ENCODE measurements at regions not wholly inside any gene's neighbourhood (a gene's known extent, or its start where the extent isn't known, plus 50 kb on each side); places are given as distances from the start of the nearest gene placed in this dataset.

DNA sequence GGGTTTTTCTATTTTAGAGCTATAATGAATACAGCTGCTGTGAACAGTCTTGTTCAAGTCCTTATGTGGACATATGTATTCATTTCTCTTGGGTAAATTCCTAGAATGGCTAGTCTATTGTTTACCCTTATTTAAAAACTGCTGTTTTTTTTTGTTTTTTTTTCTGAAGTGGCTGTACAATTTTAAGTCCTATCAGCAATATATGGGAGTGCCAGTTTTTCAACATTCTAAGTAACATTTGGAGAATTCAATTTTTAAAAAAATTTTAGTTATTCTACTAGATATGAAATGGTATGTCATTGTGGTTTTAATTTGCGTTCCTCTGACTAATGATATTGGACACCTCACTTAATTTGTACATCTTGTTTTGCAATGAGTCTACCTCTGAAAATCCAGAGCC is 349.7 kb downstream of the SATB2 start:
- no peaks in the 10 kb centered on the region for H3K9me3 ChIP-seq (ENCODE audit: low read length)
- H3K9me2 ChIP-seq (ENCODE audit: low read depth, low read length): no peaks in the 10 kb centered on the region
- H3K36me3 ChIP-seq (ENCODE audit: insufficient read depth, low read length): no peaks in the 10 kb centered on the region
- no peaks in the 10 kb centered on the region for H3K79me2 ChIP-seq (ENCODE audit: insufficient read depth, low read length)
- no peaks in the 10 kb centered on the region for H4K20me1 ChIP-seq (ENCODE audit: insufficient read depth, low read length)
- no peaks in the 10 kb centered on the region for H3F3A ChIP-seq (ENCODE audit: insufficient read depth, low read length)
- H3K27ac ChIP-seq (ENCODE audit: low read depth, low read length, poor library complexity, severe bottlenecking): no peak overlapping the region
- no peak overlapping the region for H3K9ac ChIP-seq (ENCODE audit: low read length)
- H3K4me3 ChIP-seq (ENCODE audit: low read depth, low read length, poor library complexity, severe bottlenecking): no peak overlapping the region
- H3K4me1 ChIP-seq (ENCODE audit: insufficient read depth, low read length, severe bottlenecking): no peaks in the 10 kb centered on the region
- TF ChIP-seq, protein P1, sequence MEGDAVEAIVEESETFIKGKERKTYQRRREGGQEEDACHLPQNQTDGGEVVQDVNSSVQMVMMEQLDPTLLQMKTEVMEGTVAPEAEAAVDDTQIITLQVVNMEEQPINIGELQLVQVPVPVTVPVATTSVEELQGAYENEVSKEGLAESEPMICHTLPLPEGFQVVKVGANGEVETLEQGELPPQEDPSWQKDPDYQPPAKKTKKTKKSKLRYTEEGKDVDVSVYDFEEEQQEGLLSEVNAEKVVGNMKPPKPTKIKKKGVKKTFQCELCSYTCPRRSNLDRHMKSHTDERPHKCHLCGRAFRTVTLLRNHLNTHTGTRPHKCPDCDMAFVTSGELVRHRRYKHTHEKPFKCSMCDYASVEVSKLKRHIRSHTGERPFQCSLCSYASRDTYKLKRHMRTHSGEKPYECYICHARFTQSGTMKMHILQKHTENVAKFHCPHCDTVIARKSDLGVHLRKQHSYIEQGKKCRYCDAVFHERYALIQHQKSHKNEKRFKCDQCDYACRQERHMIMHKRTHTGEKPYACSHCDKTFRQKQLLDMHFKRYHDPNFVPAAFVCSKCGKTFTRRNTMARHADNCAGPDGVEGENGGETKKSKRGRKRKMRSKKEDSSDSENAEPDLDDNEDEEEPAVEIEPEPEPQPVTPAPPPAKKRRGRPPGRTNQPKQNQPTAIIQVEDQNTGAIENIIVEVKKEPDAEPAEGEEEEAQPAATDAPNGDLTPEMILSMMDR (IDR thresholded peaks at IDR 0.05; ENCODE audit: low read length): no peak
- TF ChIP-seq EZH2 (IDR thresholded peaks at IDR 0.05; ENCODE audit: borderline replicate concordance, low read length): no peak
- no peaks in the 10 kb centered on the region for H3K27me3 ChIP-seq (ENCODE audit: insufficient read depth, low read length)
- no peak overlapping the region for H3K4me2 ChIP-seq (ENCODE audit: low read length)
- H2AFZ ChIP-seq (ENCODE audit: low read length): no peak overlapping the region

DNA sequence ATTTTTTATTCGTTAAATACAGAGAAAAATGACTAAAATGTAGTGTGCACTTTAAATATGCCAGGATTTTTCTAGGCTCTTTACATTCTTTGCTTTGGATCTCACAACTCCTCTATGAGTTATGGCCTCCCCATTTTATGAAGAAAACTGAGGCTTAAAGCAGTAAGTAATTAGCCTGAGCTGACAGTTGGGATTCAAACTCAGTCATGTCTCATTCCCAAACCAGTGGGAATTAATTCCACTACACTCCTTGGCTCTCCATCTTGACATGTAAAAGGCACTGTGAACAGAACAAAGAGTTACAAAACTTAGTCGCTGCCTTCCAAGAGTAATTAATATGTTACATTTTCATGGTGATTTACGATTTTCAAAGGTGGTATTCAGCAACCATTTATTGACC is 351.9 kb downstream of the SATB2 start:
- no peaks in the 10 kb centered on the region for H3K9me3 ChIP-seq (ENCODE audit: low read length)
- TF ChIP-seq, protein P1 (IDR thresholded peaks at IDR 0.05; ENCODE audit: low read length): no peak
- no peak for TF ChIP-seq EZH2 (IDR thresholded peaks at IDR 0.05; ENCODE audit: borderline replicate concordance, low read length)
- H4K20me1 ChIP-seq (ENCODE audit: insufficient read depth, low read length): no peaks in the 10 kb centered on the region
- H3K9me2 ChIP-seq (ENCODE audit: low read depth, low read length): no peaks in the 10 kb centered on the region
- H3K4me1 ChIP-seq (ENCODE audit: insufficient read depth, low read length, severe bottlenecking): peaks cover 10% of the 10 kb centered on the region
- no peak overlapping the region for H2AFZ ChIP-seq (ENCODE audit: low read length)
- no peaks in the 10 kb centered on the region for H3F3A ChIP-seq (ENCODE audit: insufficient read depth, low read length)
- no peaks in the 10 kb centered on the region for H3K27me3 ChIP-seq (ENCODE audit: insufficient read depth, low read length)
- H3K79me2 ChIP-seq (ENCODE audit: insufficient read depth, low read length): no peaks in the 10 kb centered on the region
- no peak overlapping the region for H3K4me3 ChIP-seq (ENCODE audit: low read depth, low read length, poor library complexity, severe bottlenecking)
- H3K27ac ChIP-seq (ENCODE audit: low read depth, low read length, poor library complexity, severe bottlenecking): no peak overlapping the region
- no peak overlapping the region for H3K4me2 ChIP-seq (ENCODE audit: low read length)
- H3K36me3 ChIP-seq (ENCODE audit: insufficient read depth, low read length): no peaks in the 10 kb centered on the region
- no peak overlapping the region for H3K9ac ChIP-seq (ENCODE audit: low read length)

DNA sequence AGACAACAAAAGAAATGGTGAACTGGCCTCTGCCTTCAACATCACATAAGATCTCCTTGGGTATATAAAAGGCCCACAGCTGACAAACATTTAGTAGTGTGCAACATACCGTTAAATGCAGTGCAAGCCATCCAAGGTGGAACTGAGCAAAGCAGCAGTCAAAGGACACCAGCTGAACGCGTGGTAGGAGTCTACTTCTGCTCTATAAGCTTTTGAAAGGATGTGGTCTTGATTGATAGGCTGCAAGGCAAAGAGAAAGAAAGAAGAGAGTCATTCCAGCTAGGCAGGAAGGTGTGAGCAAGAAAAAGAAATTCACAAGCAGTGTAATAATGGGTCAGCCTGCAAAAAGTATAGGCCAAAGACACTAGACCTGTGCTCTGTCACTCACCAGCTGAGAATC is 356.3 kb downstream of the SATB2 start:
- no peaks in the 10 kb centered on the region for H3K79me2 ChIP-seq (ENCODE audit: insufficient read depth, low read length)
- H3K27ac ChIP-seq (ENCODE audit: low read depth, low read length, poor library complexity, severe bottlenecking): no peak overlapping the region
- H3K4me1 ChIP-seq (ENCODE audit: insufficient read depth, low read length, severe bottlenecking): peaks cover 12% of the 10 kb centered on the region
- H3K9me3 ChIP-seq (ENCODE audit: low read length): no peaks in the 10 kb centered on the region
- H4K20me1 ChIP-seq (ENCODE audit: insufficient read depth, low read length): no peaks in the 10 kb centered on the region
- H3K36me3 ChIP-seq (ENCODE audit: insufficient read depth, low read length): no peaks in the 10 kb centered on the region
- H2AFZ ChIP-seq (ENCODE audit: low read length): peak overlapping the region; percentile 40; the same call in 1 of the 2 replicates
- no peaks in the 10 kb centered on the region for H3K27me3 ChIP-seq (ENCODE audit: insufficient read depth, low read length)
- H3K9ac ChIP-seq (ENCODE audit: low read length): no peak overlapping the region
- H3K4me2 ChIP-seq (ENCODE audit: low read length): peak overlapping the region; percentile 1; the same call in 1 of the 2 replicates
- no peaks in the 10 kb centered on the region for H3F3A ChIP-seq (ENCODE audit: insufficient read depth, low read length)
- TF ChIP-seq EZH2 (IDR thresholded peaks at IDR 0.05; ENCODE audit: borderline replicate concordance, low read length): no peak
- TF ChIP-seq, protein P1 (IDR thresholded peaks at IDR 0.05; ENCODE audit: low read length): no peak
- no peak overlapping the region for H3K4me3 ChIP-seq (ENCODE audit: low read depth, low read length, poor library complexity, severe bottlenecking)
- H3K9me2 ChIP-seq (ENCODE audit: low read depth, low read length): no peaks in the 10 kb centered on the region

Data from OCI-LY1 (cell line).